Panc1 (cell line): ENCODE measurements at regions not wholly inside any gene's neighbourhood (a gene's known extent, or its start where the extent isn't known, plus 50 kb on each side); places are given as distances from the start of the nearest gene placed in this dataset.
A peak's percentile ranks its signal among the peaks of the same experiment; 100 is the strongest.
"Not testable (repeated sequence)": the region's sequence is repeated elsewhere in the genome, so short reads cannot be mapped to it uniquely, and the experiment has no call there.

Experiments used
- ATAC-seq: fragments of 200-7000 bp; cut with Tn5 transposase; 2 replicates; pipeline ENCODE4 v1.9.1; 2020; ENCODE audit warnings: mild to moderate bottlenecking, moderate library complexity
- BruUV-seq: library from RNA; stranded (reverse); fragments of 400-500 nt; replicated peaks from 2 replicates; lab custom pipeline; 2021; lab: Mats Ljungman, UMichigan
- CTCF ChIA-PET: fragments of 300-600 bp; sonication (Branson Sonifier 250); formaldehyde crosslinking; loops from one replicate; lab custom pipeline; 2022; ENCODE audit warnings: antibody characterized with exemption; lab: Charles Lee
- POLR2A ChIA-PET: fragments of 300-600 bp; sonication (Branson Sonifier 250); formaldehyde crosslinking; loops from one replicate; lab custom pipeline; 2022; ENCODE audit warnings: antibody characterized with exemption; lab: Charles Lee
- DNase-seq: peaks from one replicate; pipeline ENCODE4 v3.0.0-alpha.2; 2010; ENCODE audit warnings: low read depth, low spot score
- H3K27ac ChIP-seq: 2 replicates; pipeline ENCODE4 v1.5.1; 2011; ENCODE audit warnings: mild to moderate bottlenecking, low read length, inconsistent platforms
- H3K27me3 ChIP-seq: fragments of 200-500 bp; sonication (Bioruptor generic); 2 replicates; pipeline ENCODE4 v1.6.0; 2014; ENCODE audit warnings: low read length, inconsistent platforms; ENCODE audit not compliant: control insufficient read depth, insufficient read depth
- H3K36me3 ChIP-seq: fragments of 200-500 bp; sonication (Bioruptor generic); 2 replicates; pipeline ENCODE4 v1.5.1; 2014; ENCODE audit warnings: inconsistent platforms, mild to moderate bottlenecking, low read length, moderate library complexity; ENCODE audit not compliant: control insufficient read depth, insufficient read depth
- H3K4me1 ChIP-seq: 2 replicates; pipeline ENCODE4 v1.5.1; 2011; ENCODE audit warnings: inconsistent platforms, mild to moderate bottlenecking, low read length, moderate library complexity; ENCODE audit not compliant: control insufficient read depth, insufficient read depth
- H3K4me3 ChIP-seq, 2 experiments: 2 replicates each; pipeline ENCODE4 v1.5.1; 2011 to 2012; ENCODE audit warnings: low read depth in 2 of 2, low read length in 2 of 2, mild to moderate bottlenecking in 2 of 2, inconsistent platforms in 1 of 2, moderate library complexity in 1 of 2
- H3K9me3 ChIP-seq: fragments of 200-500 bp; sonication (Bioruptor generic); 2 replicates; pipeline ENCODE4 v1.5.1; 2014; ENCODE audit warnings: low read depth, mild to moderate bottlenecking, inconsistent platforms, low read length, moderate library complexity; ENCODE audit not compliant: control insufficient read depth, insufficient read depth
- SIN3A ChIP-seq: IDR thresholded peaks from 2 replicates; pipeline ENCODE4 v1.6.1; 2012; ENCODE audit warnings: low read depth, mild to moderate bottlenecking, low read length, moderate library complexity, borderline replicate concordance; ENCODE audit not compliant: insufficient read depth
- TCF7L2 ChIP-seq: IDR thresholded peaks from 2 replicates; pipeline ENCODE4 v1.6.1; 2011; ENCODE audit warnings: mild to moderate bottlenecking, low read depth, low read length, inconsistent platforms
- in situ Hi-C: cut with HindIII; loops from 2 replicates; pipeline ENCODE4 v1.10.0; 2016; ENCODE audit warnings: low sequenced_read_pairs, low pct_unique_long_range_greater_than_20kb
- intact Hi-C: fragments of 100-400 bp; cut with micrococcal nuclease; formaldehyde crosslinking; loops from one replicate; pipeline ENCODE4 v1.10.0; 2022; ENCODE audit not compliant: unreplicated experiment
- TF ChIP-seq, protein P1 (sequence below): fragments of 450-650 bp; IDR thresholded peaks from 2 replicates; pipeline ENCODE4 v1.5.1; 2017; ENCODE audit warnings: mild to moderate bottlenecking
- TF ChIP-seq, protein P2 (sequence below), 2 experiments: IDR thresholded peaks; 2 replicates each; pipeline ENCODE4 v1.6.1; 2011 to 2012; ENCODE audit warnings: low read depth in 2 of 2, control low read depth in 1 of 2, low read length in 1 of 2, mild to moderate bottlenecking in 1 of 2, moderate library complexity in 1 of 2; ENCODE audit not compliant: insufficient read depth in 1 of 2

- Histone ChIP-seq H3K27me3 (no peaks in the 10 kb centered on the region), H3K4me1 (no peaks in the 10 kb centered on the region; the same call in 1 of the 2 replicates), H3K4me3 (no peak overlapping the region), H3K36me3 (no peaks in the 10 kb centered on the region), H3K27ac (no peak overlapping the region), H3K9me3 (no peaks in the 10 kb centered on the region)
- ChIA-PET POLR2A (no interaction called here), CTCF (interaction anchor here (0.8 to 1.6 kb wide), 3 partner anchors 112 to 237 kb away, joined by 3 to 7 read pairs (median 3); no protein-coding TSS in a partner anchor)
- no TSS peak for BruUV-seq
- in situ Hi-C loops = no loop called here
- ATAC-seq (no peak), DNase-seq (no peak)
- TF ChIP-seq, protein P1, sequence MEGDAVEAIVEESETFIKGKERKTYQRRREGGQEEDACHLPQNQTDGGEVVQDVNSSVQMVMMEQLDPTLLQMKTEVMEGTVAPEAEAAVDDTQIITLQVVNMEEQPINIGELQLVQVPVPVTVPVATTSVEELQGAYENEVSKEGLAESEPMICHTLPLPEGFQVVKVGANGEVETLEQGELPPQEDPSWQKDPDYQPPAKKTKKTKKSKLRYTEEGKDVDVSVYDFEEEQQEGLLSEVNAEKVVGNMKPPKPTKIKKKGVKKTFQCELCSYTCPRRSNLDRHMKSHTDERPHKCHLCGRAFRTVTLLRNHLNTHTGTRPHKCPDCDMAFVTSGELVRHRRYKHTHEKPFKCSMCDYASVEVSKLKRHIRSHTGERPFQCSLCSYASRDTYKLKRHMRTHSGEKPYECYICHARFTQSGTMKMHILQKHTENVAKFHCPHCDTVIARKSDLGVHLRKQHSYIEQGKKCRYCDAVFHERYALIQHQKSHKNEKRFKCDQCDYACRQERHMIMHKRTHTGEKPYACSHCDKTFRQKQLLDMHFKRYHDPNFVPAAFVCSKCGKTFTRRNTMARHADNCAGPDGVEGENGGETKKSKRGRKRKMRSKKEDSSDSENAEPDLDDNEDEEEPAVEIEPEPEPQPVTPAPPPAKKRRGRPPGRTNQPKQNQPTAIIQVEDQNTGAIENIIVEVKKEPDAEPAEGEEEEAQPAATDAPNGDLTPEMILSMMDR = peak; percentile 46; the same call in 1 of the 2 replicates
- TF ChIP-seq SIN3A = no peak
- no peak for TF ChIP-seq TCF7L2
- intact Hi-C loops = no loop called here
Measured at GRCh38 chrX:40877887-40878286, 142.5 kb upstream of the MED14 start.

- no peak overlapping the region for H3K27ac ChIP-seq
- POLR2A ChIA-PET = no interaction called here
- H3K4me3 ChIP-seq = no peak overlapping the region
- no peak for ATAC-seq
- BruUV-seq = no TSS peak
- H3K9me3 ChIP-seq = no peaks in the 10 kb centered on the region
- no peaks in the 10 kb centered on the region for H3K27me3 ChIP-seq
- in situ Hi-C loops = no loop called here
- H3K4me1 ChIP-seq = no peaks in the 10 kb centered on the region; the same call in 1 of the 2 replicates
- intact Hi-C loops = no loop called here
- DNase-seq = no peak
- TF ChIP-seq, protein P2, sequence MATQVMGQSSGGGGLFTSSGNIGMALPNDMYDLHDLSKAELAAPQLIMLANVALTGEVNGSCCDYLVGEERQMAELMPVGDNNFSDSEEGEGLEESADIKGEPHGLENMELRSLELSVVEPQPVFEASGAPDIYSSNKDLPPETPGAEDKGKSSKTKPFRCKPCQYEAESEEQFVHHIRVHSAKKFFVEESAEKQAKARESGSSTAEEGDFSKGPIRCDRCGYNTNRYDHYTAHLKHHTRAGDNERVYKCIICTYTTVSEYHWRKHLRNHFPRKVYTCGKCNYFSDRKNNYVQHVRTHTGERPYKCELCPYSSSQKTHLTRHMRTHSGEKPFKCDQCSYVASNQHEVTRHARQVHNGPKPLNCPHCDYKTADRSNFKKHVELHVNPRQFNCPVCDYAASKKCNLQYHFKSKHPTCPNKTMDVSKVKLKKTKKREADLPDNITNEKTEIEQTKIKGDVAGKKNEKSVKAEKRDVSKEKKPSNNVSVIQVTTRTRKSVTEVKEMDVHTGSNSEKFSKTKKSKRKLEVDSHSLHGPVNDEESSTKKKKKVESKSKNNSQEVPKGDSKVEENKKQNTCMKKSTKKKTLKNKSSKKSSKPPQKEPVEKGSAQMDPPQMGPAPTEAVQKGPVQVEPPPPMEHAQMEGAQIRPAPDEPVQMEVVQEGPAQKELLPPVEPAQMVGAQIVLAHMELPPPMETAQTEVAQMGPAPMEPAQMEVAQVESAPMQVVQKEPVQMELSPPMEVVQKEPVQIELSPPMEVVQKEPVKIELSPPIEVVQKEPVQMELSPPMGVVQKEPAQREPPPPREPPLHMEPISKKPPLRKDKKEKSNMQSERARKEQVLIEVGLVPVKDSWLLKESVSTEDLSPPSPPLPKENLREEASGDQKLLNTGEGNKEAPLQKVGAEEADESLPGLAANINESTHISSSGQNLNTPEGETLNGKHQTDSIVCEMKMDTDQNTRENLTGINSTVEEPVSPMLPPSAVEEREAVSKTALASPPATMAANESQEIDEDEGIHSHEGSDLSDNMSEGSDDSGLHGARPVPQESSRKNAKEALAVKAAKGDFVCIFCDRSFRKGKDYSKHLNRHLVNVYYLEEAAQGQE (IDR thresholded peaks at IDR 0.05; ENCODE audit: insufficient read depth in 1 of 2, low read depth in 2 of 2, low read length in 1 of 2) = no peak
- TF ChIP-seq SIN3A = no peak
- no peak for TF ChIP-seq TCF7L2
- TF ChIP-seq, protein P1 = no peak
- H3K36me3 ChIP-seq = no peaks in the 10 kb centered on the region
- CTCF ChIA-PET = interaction anchor here (0.8 to 1.6 kb wide), 2 partner anchors 131 to 237 kb away, joined by 3 to 7 read pairs; no protein-coding TSS in a partner anchor
Measured at GRCh38 chrX:40878766-40879165, 143.4 kb upstream of the MED14 start.

DNA sequence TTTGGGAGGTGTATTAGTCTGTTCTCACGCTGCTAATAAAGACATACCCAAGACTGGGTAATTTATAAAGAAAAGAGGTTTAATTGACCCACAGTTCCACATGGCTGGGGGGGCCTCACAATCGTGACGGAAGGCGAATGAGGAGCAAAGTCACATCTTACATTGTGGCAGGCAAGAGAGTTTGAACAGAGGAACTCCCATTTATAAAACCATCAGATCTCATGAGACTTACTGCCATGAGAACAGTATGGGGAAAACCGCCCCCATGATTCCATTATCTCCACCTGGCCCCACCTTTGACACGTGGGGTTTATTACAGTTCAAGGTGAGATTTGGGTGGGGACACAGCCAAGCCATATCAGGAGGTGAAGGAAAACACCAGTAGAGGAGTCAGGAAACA, 143.8 kb upstream of the MED14 start:
- H3K27ac ChIP-seq, BruUV-seq, in situ Hi-C loops, POLR2A ChIA-PET, H3K27me3 ChIP-seq, H3K36me3 ChIP-seq, intact Hi-C loops, H3K4me1 ChIP-seq, ATAC-seq, H3K9me3 ChIP-seq, CTCF ChIA-PET, H3K4me3 ChIP-seq, DNase-seq: not testable (repeated sequence)
